ENCODE measurements at regions not wholly inside any gene's neighbourhood (a gene's known extent, or its start where the extent isn't known, plus 50 kb on each side); places are given as distances from the start of the nearest gene placed in this dataset.

DNA sequence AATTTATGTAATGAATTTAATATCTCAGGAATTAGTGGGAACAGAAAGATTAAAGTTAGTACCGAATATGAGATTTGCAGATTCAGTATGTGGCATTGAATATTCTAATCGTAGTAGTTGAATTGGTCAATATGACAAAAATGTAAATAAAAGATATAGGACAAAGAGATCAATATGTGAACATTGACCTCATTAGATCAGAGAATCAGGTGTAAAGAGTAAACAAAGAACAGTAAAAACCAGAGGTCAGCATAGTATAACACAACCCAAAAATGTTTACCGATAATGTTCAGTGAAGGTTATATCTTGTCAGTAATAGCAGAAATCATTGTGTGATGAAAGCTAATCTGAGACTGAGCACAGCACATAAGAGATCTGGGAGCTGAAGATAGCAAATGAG, 152.0 kb downstream of the FAM83B start:
- TF ChIP-seq CTCF (conservative IDR thresholded peaks at IDR 0.05; ENCODE audit: low read length): no peak
- TF ChIP-seq EZH2phosphoT487 (IDR thresholded peaks at IDR 0.05; ENCODE audit: borderline replicate concordance): no peak

All from Loucy (cell line).